SIG-M5 treated with dmso at 0.1 percent for 504 hours (cell line): ENCODE measurements at regions not wholly inside any gene's neighbourhood (a gene's known extent, or its start where the extent isn't known, plus 50 kb on each side); places are given as distances from the start of the nearest gene placed in this dataset.

Experiments
- DNase-seq: peaks from one replicate; lab custom pipeline; 2025; ENCODE audit not compliant: unreplicated experiment; lab: John Stamatoyannopoulos, UW

DNA sequence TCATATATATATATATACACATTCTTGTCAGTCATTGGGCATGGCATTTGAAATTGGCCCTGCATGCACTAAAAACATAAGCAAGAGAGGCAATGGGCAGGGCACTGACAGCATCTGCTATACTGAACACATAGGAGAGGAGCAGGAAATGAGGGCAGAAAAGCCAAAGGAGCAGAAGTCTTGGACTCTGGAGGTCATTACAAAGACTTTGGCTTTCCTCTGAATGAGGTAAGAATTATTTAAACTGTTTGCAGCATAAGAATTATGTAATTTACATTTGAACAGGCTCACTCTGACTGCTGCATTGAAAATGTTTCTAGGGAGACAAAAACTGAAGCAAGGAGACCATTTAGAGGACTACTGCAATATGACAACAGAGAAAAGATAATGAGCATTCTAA is 396.5 kb downstream of the PRDM5 start:
- DNase-seq: no peak

DNA sequence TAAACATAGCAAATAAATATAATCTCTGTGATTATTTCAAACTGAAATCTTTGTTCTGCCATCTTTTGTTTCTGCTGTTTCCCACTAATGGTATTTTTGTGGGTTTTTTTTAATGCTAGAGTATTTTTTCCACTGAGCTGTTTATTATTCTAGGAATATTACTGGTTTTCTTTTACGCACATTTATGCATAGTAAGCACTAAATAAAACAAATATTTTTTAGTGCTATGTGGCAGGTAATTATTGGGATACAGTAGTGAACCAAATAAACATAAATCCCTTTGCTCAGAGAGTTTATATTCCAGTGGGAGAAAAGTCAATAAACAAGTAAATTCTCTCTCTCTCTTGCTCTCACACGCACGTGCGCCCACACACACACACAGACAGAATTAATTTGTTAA is 397.4 kb downstream of the PRDM5 start:
- no peak for DNase-seq

DNA sequence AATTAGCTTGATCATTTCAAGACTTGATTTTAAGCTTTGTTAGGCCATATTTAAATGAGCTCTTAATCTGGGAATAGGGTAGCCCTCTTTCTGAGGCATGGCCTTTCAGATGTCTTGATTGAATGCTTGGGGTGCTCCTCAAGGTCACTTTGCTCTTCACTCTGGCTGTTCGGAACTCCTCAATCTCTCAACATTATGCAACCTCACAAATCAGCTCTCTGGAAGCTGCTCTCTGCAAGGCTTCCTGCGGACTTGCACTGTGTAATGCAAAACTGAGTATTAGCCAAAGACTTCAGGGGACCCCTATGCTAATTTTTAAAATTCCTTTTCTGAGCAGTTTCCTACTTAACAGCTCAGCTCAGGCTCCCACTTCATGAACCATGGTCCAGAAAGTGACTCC is 398.3 kb downstream of the PRDM5 start:
- no peak for DNase-seq

DNA sequence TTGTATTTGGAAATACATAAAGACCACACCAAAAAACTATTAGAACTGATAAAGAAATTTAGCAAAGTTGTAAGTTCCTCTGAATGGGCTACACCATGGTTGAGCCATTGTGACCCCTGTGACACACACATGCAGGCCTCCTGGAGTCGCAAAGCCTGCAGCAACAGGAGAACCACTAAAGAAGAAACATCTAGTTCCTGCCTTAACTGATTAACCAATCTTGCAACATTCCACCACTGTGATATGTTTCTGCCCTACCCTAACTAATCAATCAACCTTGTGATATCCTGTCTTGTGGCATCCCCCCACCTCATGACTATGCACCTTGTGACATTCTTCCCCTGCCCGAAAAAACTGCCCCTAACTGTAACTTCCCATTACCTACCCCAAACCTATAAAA is 401.8 kb downstream of the PRDM5 start:
- no peak for DNase-seq

DNA sequence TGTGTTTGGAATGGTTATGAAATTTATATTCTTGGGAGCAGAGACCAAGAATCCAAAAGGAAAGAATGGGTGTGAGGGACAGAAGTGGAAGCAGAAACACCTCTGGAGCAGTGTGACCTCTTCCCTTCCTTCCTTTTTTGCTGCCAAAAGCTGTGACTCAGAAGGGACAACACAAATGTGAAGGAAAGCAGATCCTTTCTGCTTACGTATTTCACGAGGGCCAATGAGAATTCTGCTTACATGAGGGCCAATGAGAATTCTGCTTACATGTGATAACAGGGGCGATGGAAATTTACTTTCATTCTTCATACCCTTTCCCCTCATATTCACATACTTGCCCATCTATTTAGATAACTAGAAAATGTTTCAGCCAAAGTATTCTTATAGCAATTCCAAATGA is 404.6 kb downstream of the PRDM5 start:
- peak; percentile 9 for DNase-seq

DNA sequence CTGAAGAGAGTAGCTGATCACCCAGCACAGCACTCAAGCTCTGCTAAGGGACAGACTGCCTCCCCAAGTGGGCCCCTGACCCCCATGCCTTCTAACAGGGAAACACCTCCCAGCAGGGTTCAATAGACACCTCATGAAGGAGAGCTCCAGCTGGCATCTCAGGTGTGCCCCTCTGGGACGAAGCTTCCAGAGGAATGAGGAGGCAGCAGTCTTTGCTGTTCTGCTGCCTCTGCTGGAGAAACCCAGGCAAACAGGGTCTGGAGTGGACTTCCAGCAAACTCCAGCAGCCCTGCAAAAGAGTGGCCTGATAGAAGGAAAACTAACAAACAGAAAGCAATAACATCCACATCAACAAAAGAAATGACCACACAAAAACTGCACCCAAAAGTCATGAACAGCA is 412.8 kb downstream of the PRDM5 start:
- no peak for DNase-seq

DNA sequence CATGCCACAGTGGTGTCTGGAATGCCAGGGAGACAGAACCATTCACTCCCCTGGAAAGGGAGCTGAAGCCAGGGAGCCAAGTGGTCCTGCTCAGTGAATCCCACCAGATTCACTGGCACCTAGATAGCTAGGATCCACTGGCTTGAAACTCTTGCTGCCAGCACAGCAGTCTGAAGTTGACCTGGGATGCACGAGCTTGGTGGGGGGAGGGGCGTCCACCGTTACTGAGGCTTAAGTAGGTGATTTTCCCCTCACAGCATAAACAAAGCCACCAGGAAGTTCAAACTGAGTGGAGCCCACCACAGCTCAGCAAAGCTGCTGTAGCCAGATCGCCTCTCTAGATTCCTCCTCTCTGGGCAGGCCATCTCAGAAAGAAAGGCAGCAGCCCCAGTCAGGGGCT is 413.3 kb downstream of the PRDM5 start:
- no peak for DNase-seq

DNA sequence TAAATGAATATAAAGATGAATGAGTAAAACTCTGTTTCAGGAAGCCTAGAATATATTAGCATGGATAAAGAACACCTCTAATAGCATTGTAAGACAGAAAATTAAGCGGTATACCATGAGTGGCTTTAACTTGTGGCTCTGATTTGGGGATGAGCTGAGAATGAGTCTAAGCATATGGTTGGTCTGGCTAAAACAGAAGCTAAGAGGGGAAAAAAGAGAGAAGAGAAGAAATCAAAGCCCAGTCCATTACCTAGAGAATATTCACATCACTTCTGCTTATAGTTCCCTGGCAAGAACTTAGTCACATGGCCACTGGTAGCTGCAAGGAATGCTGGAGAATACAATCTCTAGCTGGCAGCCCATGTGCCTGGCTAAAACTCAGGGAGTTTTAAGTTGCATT is 414.5 kb downstream of the PRDM5 start:
- DNase-seq: no peak

DNA sequence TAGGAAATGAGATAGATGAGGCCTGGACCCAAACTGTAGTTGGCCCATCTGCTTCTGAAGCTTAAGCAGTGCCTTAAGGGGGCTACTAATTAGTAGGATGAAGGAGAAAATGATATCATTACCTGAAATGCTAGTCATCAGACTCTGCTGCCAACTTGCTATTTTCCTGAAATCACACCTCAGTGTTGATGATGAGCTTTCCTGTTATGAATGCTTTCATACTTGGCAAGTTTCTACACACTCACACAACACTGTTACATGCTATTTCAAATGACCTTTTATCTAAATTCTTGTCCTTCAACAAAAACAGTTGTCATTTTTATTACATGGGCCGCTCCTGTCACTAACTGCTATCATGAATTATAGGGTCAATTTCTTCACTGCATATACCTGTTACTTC is 416.0 kb downstream of the PRDM5 start:
- no peak for DNase-seq

DNA sequence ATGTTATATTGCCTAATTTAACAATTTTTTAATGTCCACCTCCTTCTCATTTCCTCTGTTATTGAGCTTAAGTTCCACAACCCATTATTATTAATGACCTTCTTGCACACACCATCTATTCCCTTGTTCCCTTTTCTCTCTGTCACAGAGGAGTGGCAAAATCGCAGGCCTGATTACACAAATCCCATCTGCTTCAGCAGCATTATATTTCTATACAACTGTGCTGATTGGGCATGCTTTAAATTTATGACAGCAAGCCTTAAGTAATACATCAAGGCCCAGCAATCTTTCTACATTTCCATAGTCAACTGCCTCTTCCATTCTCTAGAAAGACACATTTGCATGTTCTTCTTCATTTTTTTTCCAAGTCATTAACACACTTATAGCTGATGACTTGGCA is 423.8 kb downstream of the PRDM5 start:
- DNase-seq: no peak

DNA sequence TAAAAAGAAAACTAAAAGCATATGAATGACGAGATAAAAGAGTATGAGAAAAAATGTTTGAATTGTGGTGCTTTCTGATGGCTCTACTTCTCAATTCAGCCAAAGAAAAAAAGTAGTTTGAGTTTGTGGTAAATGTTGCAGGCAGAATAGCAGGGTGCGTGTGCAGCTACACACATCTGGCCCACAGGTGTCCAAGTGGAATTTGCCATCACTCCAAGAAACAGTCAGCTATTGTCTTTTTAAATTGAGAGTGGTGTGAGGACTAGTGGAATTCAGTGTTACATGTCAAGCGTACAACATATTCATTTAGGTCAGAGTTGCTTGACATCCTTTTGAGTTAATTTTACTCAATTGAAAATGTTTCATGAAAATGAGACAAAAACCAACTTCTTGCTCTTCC is 424.8 kb upstream of the MAD2L1 start:
- DNase-seq: no peak

DNA sequence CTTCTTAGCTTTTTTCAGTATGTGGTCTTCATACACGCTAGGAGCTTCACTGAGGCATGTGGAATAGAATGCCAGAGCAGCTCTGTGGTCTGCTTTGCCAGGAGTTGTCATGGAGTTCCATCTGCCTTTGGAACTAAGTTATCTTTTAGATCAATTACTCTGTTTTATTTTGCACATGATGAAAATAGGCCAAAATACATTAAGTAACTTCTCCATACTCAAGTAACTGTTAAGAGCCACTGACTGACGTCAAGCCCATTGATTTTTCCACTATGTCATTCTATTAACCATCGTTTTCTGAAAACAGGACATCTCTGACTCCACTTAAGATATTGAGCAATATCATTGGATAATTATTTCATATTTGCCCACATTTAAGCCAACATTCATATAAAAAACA is 415.1 kb upstream of the MAD2L1 start:
- no peak for DNase-seq

DNA sequence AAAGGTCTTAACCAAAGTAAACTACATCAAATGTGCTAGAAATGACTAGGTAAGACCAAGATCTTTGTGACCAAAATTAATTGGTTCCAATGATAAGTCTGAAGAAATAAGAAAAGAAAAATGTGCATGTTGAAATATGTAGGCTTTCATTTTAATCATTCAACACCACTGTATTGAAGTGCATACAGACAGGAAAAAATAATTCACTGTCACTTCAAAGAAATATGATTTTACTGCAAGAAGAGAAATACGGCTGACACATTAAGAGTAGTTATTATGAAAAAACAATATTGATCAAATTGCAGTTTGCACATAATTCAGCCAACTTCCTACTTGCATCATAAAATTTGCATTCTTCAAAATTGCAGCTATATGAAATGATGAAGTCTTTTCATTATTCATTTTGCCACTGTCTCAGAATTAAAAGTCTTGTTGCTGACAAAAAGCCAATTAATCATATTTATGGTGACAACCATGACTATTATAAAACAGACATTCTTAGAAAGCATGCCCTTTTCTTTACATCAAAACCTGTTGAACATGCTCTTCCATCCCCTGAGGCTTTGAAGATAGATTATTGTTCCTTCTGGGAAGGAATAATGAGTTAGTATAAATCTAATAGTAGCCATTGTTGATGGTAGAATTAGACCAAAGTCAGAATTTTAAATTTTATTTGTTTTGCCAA is 405.9 kb upstream of the MAD2L1 start:
- no peak for DNase-seq

DNA sequence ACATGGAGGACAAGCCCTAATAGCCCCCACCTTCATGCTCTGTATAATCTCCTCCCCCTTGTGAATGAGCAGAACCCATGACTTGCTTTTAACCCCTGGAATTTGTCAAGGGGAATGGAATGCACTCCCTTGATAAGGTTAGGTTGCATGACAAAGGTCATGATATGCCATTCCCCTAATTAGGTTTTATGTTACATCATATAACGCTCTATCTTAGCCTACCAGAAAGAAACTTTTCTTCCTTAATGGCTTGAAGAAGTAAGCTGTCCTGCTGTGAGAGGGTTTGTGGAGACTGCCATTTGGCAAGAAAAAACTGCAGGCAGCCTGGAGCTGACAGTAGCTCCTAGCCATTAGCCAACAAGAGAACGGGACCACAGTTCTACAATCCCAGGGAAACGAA is 399.8 kb upstream of the MAD2L1 start:
- no peak for DNase-seq

DNA sequence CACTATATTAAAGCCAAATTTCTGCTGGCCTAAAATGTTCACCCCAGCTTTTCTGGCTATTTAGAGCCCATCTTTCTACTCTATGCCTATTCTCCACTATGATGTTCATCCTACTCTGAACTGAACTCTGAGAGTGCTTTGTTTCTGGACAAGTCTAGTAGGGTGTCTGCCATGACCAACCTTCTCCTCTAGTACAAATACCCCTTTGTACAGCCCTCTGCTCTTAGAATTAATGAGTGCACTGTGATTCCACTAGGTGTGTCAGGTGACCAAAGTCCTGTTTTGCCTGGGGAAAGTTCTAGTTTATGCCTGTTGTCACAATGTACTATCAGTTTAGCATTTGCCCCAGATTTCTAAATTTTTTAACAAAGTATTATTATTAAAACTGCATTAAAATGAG is 388.1 kb upstream of the MAD2L1 start:
- DNase-seq: no peak

DNA sequence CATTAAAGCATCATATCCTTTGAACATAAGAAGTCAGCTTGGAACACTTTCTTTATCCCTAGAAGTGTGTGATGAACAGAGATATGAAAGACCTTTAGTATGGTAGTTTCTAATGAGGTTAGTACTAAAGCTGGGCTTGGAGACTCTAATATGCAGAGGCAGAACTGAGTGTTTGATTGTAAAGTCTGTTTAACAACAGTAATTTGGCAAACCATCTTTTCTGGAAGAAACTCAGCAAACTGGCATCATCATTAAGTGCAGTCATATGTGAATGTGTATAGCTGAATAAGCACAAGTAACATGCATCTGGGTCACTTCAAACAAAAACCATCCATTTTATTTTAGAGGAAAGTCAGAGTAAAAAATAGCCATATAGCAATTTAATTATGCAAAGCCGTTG is 385.9 kb upstream of the MAD2L1 start:
- no peak for DNase-seq

DNA sequence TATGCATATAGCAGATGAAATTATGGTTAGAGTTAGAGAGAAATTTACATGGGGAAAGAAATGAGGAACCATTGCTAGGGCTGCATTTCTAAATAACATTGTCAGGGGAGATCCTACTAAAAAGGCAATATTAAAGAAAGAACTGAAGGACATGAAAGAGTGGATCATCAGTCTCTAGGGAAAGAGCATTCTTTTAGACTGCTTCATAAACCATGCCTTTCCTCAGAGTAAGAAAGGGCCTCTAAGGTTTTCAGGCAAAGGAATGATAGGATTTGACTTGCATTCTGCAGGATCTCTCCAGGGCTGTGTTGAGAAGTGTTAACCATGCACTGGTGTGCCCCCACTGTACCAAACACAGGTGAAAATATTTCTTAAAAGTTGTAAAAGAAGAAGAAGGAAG is 385.4 kb upstream of the MAD2L1 start:
- DNase-seq: no peak

DNA sequence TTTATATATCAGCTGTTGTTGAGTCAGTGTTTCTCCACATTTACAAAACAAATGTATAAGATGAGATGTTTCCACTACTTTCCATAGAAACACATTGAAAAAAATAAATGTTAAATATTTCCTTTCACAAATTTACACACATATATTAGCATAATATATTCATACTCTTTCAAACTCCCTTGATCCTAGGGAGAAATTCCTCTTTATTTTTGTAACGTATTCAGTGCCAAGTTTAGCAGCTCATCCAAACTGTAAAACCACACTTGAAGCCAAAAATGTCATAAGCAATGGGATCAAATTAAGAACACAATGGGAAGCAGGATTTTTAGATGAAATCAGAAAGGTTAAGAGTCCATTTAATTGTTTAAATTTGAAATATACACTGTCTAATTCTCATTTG is 381.1 kb upstream of the MAD2L1 start:
- no peak for DNase-seq

DNA sequence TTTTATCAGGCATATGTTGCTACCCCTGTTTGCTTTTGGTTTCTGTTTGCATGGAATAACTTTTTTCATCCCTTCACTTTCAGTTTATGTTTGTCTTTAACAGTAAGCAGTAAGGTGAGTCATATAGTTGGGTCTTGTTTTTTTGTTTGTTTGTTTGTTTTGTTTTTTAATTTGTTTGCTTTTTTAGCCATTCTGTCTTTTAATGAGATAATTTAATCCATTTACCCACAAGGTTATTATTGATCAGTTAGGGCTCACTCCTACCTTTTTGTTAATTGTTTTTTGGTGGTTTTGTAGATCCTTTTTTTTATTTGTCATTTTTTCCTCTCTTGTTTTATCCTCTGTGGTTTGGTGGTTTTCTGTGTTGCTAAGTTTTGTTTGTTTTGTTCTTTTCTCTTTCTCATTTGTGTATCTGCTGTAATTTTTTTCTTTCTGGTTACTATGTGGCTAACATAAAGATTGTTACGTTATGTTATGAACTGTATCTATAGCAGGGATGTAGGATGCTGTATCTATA is 379.5 kb upstream of the MAD2L1 start:
- no peak for DNase-seq

DNA sequence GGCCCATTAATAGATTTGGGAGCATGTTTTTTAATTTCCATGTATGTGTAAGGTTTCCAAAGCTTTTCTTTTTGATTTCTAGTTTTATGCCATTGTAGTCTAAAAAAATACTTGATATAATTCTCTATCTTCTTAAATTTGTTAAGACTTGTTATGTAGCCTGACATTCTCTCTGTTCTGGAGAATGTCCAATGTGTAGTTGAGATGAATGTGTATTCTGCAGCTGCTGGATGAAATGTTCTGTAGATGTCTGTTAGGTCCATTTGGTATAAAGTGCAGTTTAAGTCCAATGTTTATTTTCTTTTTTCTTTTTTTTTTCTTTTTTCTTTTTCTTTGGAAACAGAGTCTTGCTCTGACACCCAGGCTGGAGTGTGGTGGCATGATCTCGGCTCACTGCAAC is 378.5 kb upstream of the MAD2L1 start:
- no peak for DNase-seq

DNA sequence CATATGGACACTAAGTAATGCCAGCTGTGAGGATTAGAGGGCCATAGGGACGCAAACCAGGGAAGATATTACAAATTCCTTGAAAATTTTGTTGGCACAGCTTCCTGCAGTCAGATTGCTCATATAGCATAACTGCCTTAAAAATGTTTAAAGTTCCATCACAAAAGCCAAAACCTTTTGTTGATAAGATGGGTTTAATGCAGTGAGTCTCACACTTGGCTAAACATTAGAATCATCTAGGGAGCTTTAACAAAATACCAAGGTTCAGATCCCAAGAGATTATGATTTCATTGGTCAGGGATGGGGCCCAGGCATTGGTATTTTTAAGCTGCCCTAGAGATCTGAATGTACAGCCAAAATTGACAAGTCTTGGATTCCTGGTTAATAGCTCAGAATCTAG is 376.5 kb upstream of the MAD2L1 start:
- no peak for DNase-seq

DNA sequence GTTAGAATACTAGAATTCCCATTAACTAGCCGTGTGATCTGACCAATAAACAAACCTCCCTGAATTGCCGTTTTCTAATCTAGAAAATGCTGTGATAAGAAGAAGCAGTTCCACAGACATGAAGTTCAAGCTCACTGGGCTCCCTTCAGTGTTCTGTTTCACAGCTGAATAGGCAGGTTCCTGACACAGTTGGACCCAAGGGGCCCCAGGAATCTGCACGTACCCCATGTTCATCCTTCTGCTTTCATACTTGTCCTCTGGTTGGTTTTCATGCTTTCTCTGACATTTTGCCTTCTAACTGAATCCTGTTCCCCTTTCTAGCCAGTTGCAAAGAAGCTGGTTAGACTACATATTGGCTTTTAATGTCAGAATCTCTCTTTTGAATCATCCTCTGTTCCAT is 374.1 kb upstream of the MAD2L1 start:
- no peak for DNase-seq

DNA sequence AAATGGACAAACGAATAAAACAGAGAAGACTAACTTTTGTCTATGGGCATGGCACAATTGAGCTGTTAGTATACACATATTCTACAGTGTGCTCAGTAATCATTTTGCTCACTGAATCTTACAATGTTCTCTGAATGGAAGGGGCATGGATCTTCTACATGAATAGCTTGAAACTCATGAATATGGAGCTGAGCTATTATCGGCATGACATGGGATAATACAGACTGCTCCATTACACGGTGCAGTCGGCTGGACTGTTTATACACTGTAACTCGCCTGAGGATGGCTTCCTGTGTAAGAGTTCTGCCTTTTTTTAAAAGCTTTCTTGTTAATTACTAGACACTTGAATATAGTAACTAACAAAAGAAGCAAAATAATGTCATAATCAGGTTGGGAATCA is 368.5 kb upstream of the MAD2L1 start:
- no peak for DNase-seq

DNA sequence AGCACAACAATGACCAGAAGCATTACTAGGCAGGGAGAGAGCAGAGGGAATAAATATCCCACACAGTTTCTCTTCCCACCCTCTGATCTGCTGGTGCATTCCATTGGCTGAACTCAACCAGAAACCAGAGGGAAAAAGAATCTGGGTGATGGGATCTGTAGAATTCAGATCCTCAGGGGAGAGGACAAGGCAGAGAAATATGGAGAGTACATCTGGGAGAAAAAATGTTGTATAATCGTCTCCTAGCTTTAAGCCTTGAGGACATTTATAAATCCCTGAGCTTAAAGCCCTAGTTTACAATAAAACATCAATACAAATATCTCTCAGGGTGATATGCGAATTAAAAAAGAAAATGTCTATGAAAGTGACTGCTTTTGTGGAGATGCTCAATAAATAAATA is 368.1 kb upstream of the MAD2L1 start:
- DNase-seq: no peak
